ENCODE measurements at regions not wholly inside any gene's neighbourhood (a gene's known extent, or its start where the extent isn't known, plus 50 kb on each side); places are given as distances from the start of the nearest gene placed in this dataset.

- Histone ChIP-seq H4K20me1 (no peaks in the 10 kb centered on the region), H3K27ac (no peak overlapping the region), H3K9ac (no peak overlapping the region), H3K36me3 (no peaks in the 10 kb centered on the region), H3K9me3 (no peaks in the 10 kb centered on the region), H3K4me1 (0 out of 2 replicates have a peak, but pooled peaks cover 6% of the 10 kb centered on the region), H3K4me3 (no peak overlapping the region), H3K27me3 (no peaks in the 10 kb centered on the region), H3K4me2 (no peak overlapping the region)
- TF ChIP-seq Cebpa-rat (IDR thresholded peaks at IDR 0.05): no peak
Observed at GRCh38 chr17:69761011-69761410, 314.0 kb upstream of the KCNJ16 start.

GRCh38 chr17:69761767-69762321 is 313.2 kb upstream of the KCNJ16 start:
- Histone ChIP-seq H3K4me3 (no peak overlapping the region), H3K36me3 (no peaks in the 10 kb centered on the region), H4K20me1 (no peaks in the 10 kb centered on the region), H3K4me1 (0 out of 2 replicates have a peak, but pooled peaks cover 6% of the 10 kb centered on the region), H3K9me3 (no peaks in the 10 kb centered on the region), H3K9ac (no peak overlapping the region), H3K27me3 (no peaks in the 10 kb centered on the region), H3K27ac (no peak overlapping the region), H3K4me2 (no peak overlapping the region)
- TF ChIP-seq Cebpa-rat (IDR thresholded peaks at IDR 0.05): no peak

DNA sequence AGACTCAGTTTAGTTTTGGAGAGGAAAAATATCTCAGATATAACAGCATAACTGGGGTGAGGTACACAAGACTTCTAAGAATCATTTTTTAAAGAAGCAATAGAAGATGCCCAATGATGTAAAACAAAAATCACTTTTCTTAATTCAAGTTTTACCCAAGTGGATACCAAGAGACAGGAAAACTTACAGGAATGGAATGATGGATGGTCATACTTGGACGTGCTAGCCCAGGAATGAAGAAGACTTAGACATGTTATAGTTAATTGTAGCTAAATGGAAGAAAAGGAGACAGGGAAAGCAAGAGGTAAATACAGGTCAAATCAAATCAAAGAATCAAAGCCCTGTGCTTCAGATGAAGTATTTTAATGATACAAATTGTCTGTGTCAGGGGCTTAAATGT is 312.7 kb upstream of the KCNJ16 start:
- Histone ChIP-seq H3K4me1 (0 out of 2 replicates have a peak, but pooled peaks cover 6% of the 10 kb centered on the region), H3K9ac (no peak overlapping the region), H3K27me3 (no peaks in the 10 kb centered on the region), H3K4me3 (no peak overlapping the region), H3K36me3 (no peaks in the 10 kb centered on the region), H4K20me1 (no peaks in the 10 kb centered on the region), H3K27ac (no peak overlapping the region), H3K4me2 (no peak overlapping the region), H3K9me3 (no peaks in the 10 kb centered on the region)
- no peak for TF ChIP-seq Cebpa-rat (IDR thresholded peaks at IDR 0.05)

- Histone ChIP-seq H3K4me3 (no peak overlapping the region), H3K27me3 (no peaks in the 10 kb centered on the region), H3K27ac (no peak overlapping the region), H4K20me1 (no peaks in the 10 kb centered on the region), H3K9ac (no peak overlapping the region), H3K4me2 (no peak overlapping the region), H3K4me1 (0 out of 2 replicates have a peak, but pooled peaks cover 6% of the 10 kb centered on the region), H3K36me3 (no peaks in the 10 kb centered on the region), H3K9me3 (no peaks in the 10 kb centered on the region)
- no peak for TF ChIP-seq Cebpa-rat (IDR thresholded peaks at IDR 0.05)
Observed at GRCh38 chr17:69762766-69763165, 312.3 kb upstream of the KCNJ16 start.

DNA sequence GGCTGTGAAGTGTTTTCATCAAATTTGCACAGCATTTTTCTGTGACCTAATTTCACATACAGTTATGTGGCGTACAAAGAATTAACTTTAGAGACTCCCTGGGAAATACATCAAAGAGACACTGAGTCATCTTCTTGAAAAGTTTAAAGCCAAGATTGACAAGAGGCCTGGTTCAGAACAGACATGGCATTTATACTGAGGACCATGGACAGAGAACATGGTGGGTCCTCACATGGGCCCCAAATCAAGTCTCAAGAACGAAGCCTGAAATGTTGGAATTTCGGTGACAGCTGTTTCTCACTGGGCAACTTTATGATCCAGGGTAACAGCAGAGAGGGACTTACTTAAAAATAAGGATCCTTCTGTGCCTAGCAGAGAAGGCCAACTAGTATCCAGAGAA is 311.5 kb upstream of the KCNJ16 start:
- no peaks in the 10 kb centered on the region for H3K27me3 ChIP-seq
- H3K4me1 ChIP-seq: 0 out of 2 replicates have a peak, but pooled peaks cover 6% of the 10 kb centered on the region
- H3K9ac ChIP-seq: no peak overlapping the region
- H3K36me3 ChIP-seq: no peaks in the 10 kb centered on the region
- H3K4me2 ChIP-seq: no peak overlapping the region
- H3K4me3 ChIP-seq: no peak overlapping the region
- H3K9me3 ChIP-seq: no peaks in the 10 kb centered on the region
- H3K27ac ChIP-seq: no peak overlapping the region
- no peaks in the 10 kb centered on the region for H4K20me1 ChIP-seq
- TF ChIP-seq Cebpa-rat (IDR thresholded peaks at IDR 0.05): no peak

- TF ChIP-seq Cebpa-rat (IDR thresholded peaks at IDR 0.05): no peak
- Histone ChIP-seq H3K4me1 (peaks cover 7% of the 10 kb centered on the region), H3K4me3 (no peak overlapping the region), H3K9ac (no peak overlapping the region), H3K9me3 (no peaks in the 10 kb centered on the region), H3K27me3 (no peaks in the 10 kb centered on the region), H3K36me3 (no peaks in the 10 kb centered on the region), H4K20me1 (no peaks in the 10 kb centered on the region), H3K27ac (no peak overlapping the region), H3K4me2 (no peak overlapping the region)
Observed at GRCh38 chr17:69764146-69764545, 310.9 kb upstream of the KCNJ16 start.

GRCh38 chr17:69769050-69769449 is 306.0 kb upstream of the KCNJ16 start:
- no peaks in the 10 kb centered on the region for H3K36me3 ChIP-seq
- no peak overlapping the region for H3K27ac ChIP-seq
- no peaks in the 10 kb centered on the region for H4K20me1 ChIP-seq
- TF ChIP-seq Cebpa-rat (IDR thresholded peaks at IDR 0.05): no peak
- no peak overlapping the region for H3K9ac ChIP-seq
- H3K4me1 ChIP-seq: peaks cover 12% of the 10 kb centered on the region
- no peak overlapping the region for H3K4me3 ChIP-seq
- H3K4me2 ChIP-seq: peak overlapping the region; percentile 41; the same call in 1 of the 2 replicates
- no peaks in the 10 kb centered on the region for H3K27me3 ChIP-seq
- no peaks in the 10 kb centered on the region for H3K9me3 ChIP-seq

GRCh38 chr17:69773081-69773480 is 301.9 kb upstream of the KCNJ16 start:
- Histone ChIP-seq H3K9me3 (no peaks in the 10 kb centered on the region), H3K9ac (no peak overlapping the region), H3K4me1 (peaks cover 12% of the 10 kb centered on the region), H3K36me3 (no peaks in the 10 kb centered on the region), H3K27me3 (no peaks in the 10 kb centered on the region), H3K4me3 (no peak overlapping the region), H4K20me1 (no peaks in the 10 kb centered on the region), H3K4me2 (no peak overlapping the region), H3K27ac (no peak overlapping the region)
- TF ChIP-seq Cebpa-rat (IDR thresholded peaks at IDR 0.05): no peak

GRCh38 chr17:69779378-69780214 is 295.4 kb upstream of the KCNJ16 start:
- no peak overlapping the region for H3K27ac ChIP-seq
- H3K36me3 ChIP-seq: no peaks in the 10 kb centered on the region
- H3K9me3 ChIP-seq: peaks cover 9% of the 10 kb centered on the region; the same call in 1 of the 2 replicates
- no peak overlapping the region for H3K4me3 ChIP-seq
- H3K4me1 ChIP-seq: no peaks in the 10 kb centered on the region
- no peaks in the 10 kb centered on the region for H4K20me1 ChIP-seq
- H3K4me2 ChIP-seq: no peak overlapping the region
- no peak overlapping the region for H3K9ac ChIP-seq
- H3K27me3 ChIP-seq: no peaks in the 10 kb centered on the region
- TF ChIP-seq Cebpa-rat (IDR thresholded peaks at IDR 0.05): no peak

- no peak overlapping the region for H3K27ac ChIP-seq
- H3K4me3 ChIP-seq: no peak overlapping the region
- no peaks in the 10 kb centered on the region for H3K4me1 ChIP-seq
- no peak for TF ChIP-seq Cebpa-rat (IDR thresholded peaks at IDR 0.05)
- no peaks in the 10 kb centered on the region for H3K27me3 ChIP-seq
- no peak overlapping the region for H3K9ac ChIP-seq
- no peak overlapping the region for H3K4me2 ChIP-seq
- H3K9me3 ChIP-seq: peaks cover 15% of the 10 kb centered on the region
- H3K36me3 ChIP-seq: no peaks in the 10 kb centered on the region
- H4K20me1 ChIP-seq: no peaks in the 10 kb centered on the region
Observed at GRCh38 chr17:69783865-69784264, 291.2 kb upstream of the KCNJ16 start.
